Activated CD4-positive, alpha-beta T cell treated with anti-CD3 and anti-CD28 coated beads, Interleukin-2, amount 10 ng/mL, durations not matched to agents 7 days and 5 days (primary cell): ENCODE measurements at regions not wholly inside any gene's neighbourhood (a gene's known extent, or its start where the extent isn't known, plus 50 kb on each side); places are given as distances from the start of the nearest gene placed in this dataset.

Source experiments
- CTCF ChIA-PET: fragments of 350-600 bp; sonication (Branson Sonifier 250); formaldehyde crosslinking; loops from one replicate; lab custom pipeline; 2021; ENCODE audit warnings: antibody characterized with exemption; lab: Charles Lee
- POLR2A ChIA-PET: fragments of 350-600 bp; sonication (Branson Sonifier 250); formaldehyde crosslinking; loops from one replicate; lab custom pipeline; 2021; ENCODE audit warnings: antibody characterized with exemption; lab: Charles Lee
- DNase-seq: peaks from one replicate; pipeline ENCODE4 v3.0.0-alpha.2; 2020
- H3K27ac Mint-ChIP-seq: one replicate; pipeline ENCODE4 v1.8.0; 2021; ENCODE audit warnings: mild to moderate bottlenecking, moderate library complexity, mixed read lengths
- H3K27me3 Mint-ChIP-seq: one replicate; pipeline ENCODE4 v1.8.0; 2021; ENCODE audit warnings: mixed read lengths
- H3K36me3 Mint-ChIP-seq: one replicate; pipeline ENCODE4 v1.8.0; 2021; ENCODE audit warnings: low read depth, mixed read lengths
- H3K4me1 Mint-ChIP-seq: one replicate; pipeline ENCODE4 v1.8.0; 2021; ENCODE audit warnings: mixed read lengths
- H3K4me3 Mint-ChIP-seq: one replicate; pipeline ENCODE4 v1.8.0; 2021; ENCODE audit warnings: mild to moderate bottlenecking, moderate library complexity, mixed read lengths
- H3K9me3 Mint-ChIP-seq: one replicate; pipeline ENCODE4 v1.8.0; 2021; ENCODE audit warnings: mixed read lengths

- POLR2A ChIA-PET: no interaction called here
- Mint-ChIP-seq H3K4me1 (no peaks in the 10 kb centered on the region), H3K9me3 (no peaks in the 10 kb centered on the region), H3K27me3 (peaks cover 19% of the 10 kb centered on the region), H3K27ac (no peak overlapping the region), H3K4me3 (no peak overlapping the region), H3K36me3 (no peaks in the 10 kb centered on the region)
- CTCF ChIA-PET: no interaction called here
- no peak for DNase-seq
These were observed 117.5 kb downstream of the MACIR start for GRCh38 chr5:103375863-103376591.

- H3K36me3 Mint-ChIP-seq: no peaks in the 10 kb centered on the region
- ChIA-PET CTCF (no interaction called here), POLR2A (no interaction called here)
- H3K4me3 Mint-ChIP-seq: no peak overlapping the region
- no peak for DNase-seq
- H3K4me1 Mint-ChIP-seq: no peaks in the 10 kb centered on the region
- no peak overlapping the region for H3K27ac Mint-ChIP-seq
- no peaks in the 10 kb centered on the region for H3K9me3 Mint-ChIP-seq
- peaks cover 19% of the 10 kb centered on the region for H3K27me3 Mint-ChIP-seq
These were observed 116.8 kb downstream of the MACIR start for GRCh38 chr5:103375350-103375749.

GRCh38 chr5:103374473-103374963 is 116.0 kb downstream of the MACIR start:
- ChIA-PET POLR2A (no interaction called here), CTCF (no interaction called here)
- Mint-ChIP-seq H3K27me3 (peaks cover 16% of the 10 kb centered on the region), H3K4me1 (no peaks in the 10 kb centered on the region), H3K27ac (no peak overlapping the region), H3K4me3 (no peak overlapping the region), H3K36me3 (no peaks in the 10 kb centered on the region), H3K9me3 (no peaks in the 10 kb centered on the region)
- DNase-seq: no peak

- ChIA-PET CTCF (no interaction called here), POLR2A (no interaction called here)
- H3K4me1 Mint-ChIP-seq: no peaks in the 10 kb centered on the region
- H3K4me3 Mint-ChIP-seq: no peak overlapping the region
- H3K9me3 Mint-ChIP-seq: no peaks in the 10 kb centered on the region
- DNase-seq: no peak
- H3K36me3 Mint-ChIP-seq: no peaks in the 10 kb centered on the region
- H3K27ac Mint-ChIP-seq: no peak overlapping the region
- peaks cover 19% of the 10 kb centered on the region for H3K27me3 Mint-ChIP-seq
These were observed 115.3 kb downstream of the MACIR start for GRCh38 chr5:103373597-103374472.

- Mint-ChIP-seq H3K27ac (no peak overlapping the region), H3K36me3 (no peaks in the 10 kb centered on the region)
These were observed 112.6 kb downstream of the MACIR start for GRCh38 chr5:103371046-103371607.

GRCh38 chr5:103369125-103370120 is 110.9 kb downstream of the MACIR start:
- H3K4me3 Mint-ChIP-seq: no peak overlapping the region
- no peaks in the 10 kb centered on the region for H3K36me3 Mint-ChIP-seq
- peaks cover 7% of the 10 kb centered on the region for H3K27me3 Mint-ChIP-seq
- H3K27ac Mint-ChIP-seq: no peak overlapping the region
- ChIA-PET CTCF (interaction anchor here (0.6 kb wide), 1 partner anchor 35 kb away, joined by 3 read pairs; no protein-coding TSS in a partner anchor), POLR2A (no interaction called here)
- H3K9me3 Mint-ChIP-seq: no peaks in the 10 kb centered on the region
- H3K4me1 Mint-ChIP-seq: no peaks in the 10 kb centered on the region
- DNase-seq: no peak

More at GRCh38 chr5:103371046-103371607, 112.6 kb downstream of the MACIR start:
- Mint-ChIP-seq H3K9me3 (no peaks in the 10 kb centered on the region), H3K4me3 (no peak overlapping the region), H3K27me3 (peaks cover 11% of the 10 kb centered on the region), H3K4me1 (no peaks in the 10 kb centered on the region)
- no peak for DNase-seq
- CTCF ChIA-PET: no interaction called here
- POLR2A ChIA-PET: no interaction called here

GRCh38 chr5:103367702-103368101 is 109.1 kb downstream of the MACIR start:
- POLR2A ChIA-PET: no interaction called here

GRCh38 chr5:103366918-103367549 is 108.5 kb downstream of the MACIR start:
- POLR2A ChIA-PET: no interaction called here

More at GRCh38 chr5:103367702-103368101, 109.1 kb downstream of the MACIR start:
- Mint-ChIP-seq H3K27me3 (peaks cover 7% of the 10 kb centered on the region), H3K36me3 (no peaks in the 10 kb centered on the region), H3K27ac (no peak overlapping the region), H3K4me1 (no peaks in the 10 kb centered on the region), H3K9me3 (no peaks in the 10 kb centered on the region), H3K4me3 (no peak overlapping the region)
- DNase-seq: no peak
- CTCF ChIA-PET: no interaction called here

GRCh38 chr5:103364074-103364473 is 105.5 kb downstream of the MACIR start:
- H3K4me1 Mint-ChIP-seq: no peaks in the 10 kb centered on the region
- no peaks in the 10 kb centered on the region for H3K9me3 Mint-ChIP-seq
- no peaks in the 10 kb centered on the region for H3K27me3 Mint-ChIP-seq
- no peak overlapping the region for H3K4me3 Mint-ChIP-seq
- DNase-seq: no peak
- H3K36me3 Mint-ChIP-seq: no peaks in the 10 kb centered on the region
- H3K27ac Mint-ChIP-seq: no peak overlapping the region
- ChIA-PET CTCF (interaction anchor here (0.6 kb wide), 1 partner anchor 1481 kb away, joined by 3 read pairs; no protein-coding TSS in a partner anchor), POLR2A (no interaction called here)

More at GRCh38 chr5:103366918-103367549, 108.5 kb downstream of the MACIR start:
- no peak for DNase-seq
- Mint-ChIP-seq H3K9me3 (no peaks in the 10 kb centered on the region), H3K4me1 (no peaks in the 10 kb centered on the region), H3K27ac (no peak overlapping the region), H3K36me3 (no peaks in the 10 kb centered on the region), H3K27me3 (peaks cover 7% of the 10 kb centered on the region), H3K4me3 (no peak overlapping the region)
- CTCF ChIA-PET: no interaction called here

GRCh38 chr5:103362211-103362610 is 103.6 kb downstream of the MACIR start:
- DNase-seq: no peak
- Mint-ChIP-seq H3K9me3 (no peaks in the 10 kb centered on the region), H3K4me3 (no peak overlapping the region), H3K27me3 (no peaks in the 10 kb centered on the region), H3K27ac (no peak overlapping the region), H3K4me1 (no peaks in the 10 kb centered on the region), H3K36me3 (no peaks in the 10 kb centered on the region)
- CTCF ChIA-PET: no interaction called here
- POLR2A ChIA-PET: no interaction called here

GRCh38 chr5:103360475-103360874 is 101.9 kb downstream of the MACIR start:
- Mint-ChIP-seq H3K4me3 (no peak overlapping the region), H3K27ac (no peak overlapping the region), H3K4me1 (peaks cover 7% of the 10 kb centered on the region), H3K36me3 (no peaks in the 10 kb centered on the region), H3K27me3 (no peaks in the 10 kb centered on the region), H3K9me3 (no peaks in the 10 kb centered on the region)
- CTCF ChIA-PET: no interaction called here
- POLR2A ChIA-PET: no interaction called here
- no peak for DNase-seq
